ENCODE measurements at regions not wholly inside any gene's neighbourhood (a gene's known extent, or its start where the extent isn't known, plus 50 kb on each side); places are given as distances from the start of the nearest gene placed in this dataset.

DNA sequence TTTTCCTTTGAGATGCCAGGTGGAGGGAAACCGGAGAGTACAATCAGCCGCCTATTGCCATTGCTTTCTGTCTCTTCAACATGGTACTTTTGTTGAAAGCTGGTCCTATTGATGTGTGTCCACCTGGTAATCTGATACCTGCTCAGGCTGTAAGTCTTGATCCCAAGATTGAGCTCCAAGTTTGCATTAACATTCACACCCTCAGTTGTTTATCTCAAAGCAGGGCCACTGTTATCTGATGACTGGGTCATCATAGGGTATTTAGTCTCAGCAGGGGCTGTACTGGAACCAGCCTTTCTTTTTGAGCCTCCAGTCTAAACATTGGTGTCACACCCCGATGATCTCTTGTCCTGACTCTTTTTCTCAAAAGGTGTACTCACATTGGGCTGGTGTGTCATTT lies 370.3 kb upstream of the TOM1L1 start:
- no peak overlapping the region for H3K9ac ChIP-seq (ENCODE audit: low read length)
- H3K79me2 ChIP-seq (ENCODE audit: insufficient read depth, low read length) = no peaks in the 10 kb centered on the region
- intact Hi-C loops (cut with micrococcal nuclease) = no loop called here
- DNase-seq (ENCODE audit: low read depth, low spot score) (no peak), ATAC-seq (no peak)
- H3K9me2 ChIP-seq (ENCODE audit: insufficient read depth) = no peaks in the 10 kb centered on the region
- H3K4me2 ChIP-seq (ENCODE audit: low read length) = no peak overlapping the region
- H3K27me3 ChIP-seq (ENCODE audit: insufficient read depth, low read length) = no peaks in the 10 kb centered on the region
- no peak overlapping the region for H3K4me3 ChIP-seq (replicated peaks in 1 of 2; ENCODE audit: low read depth in 1 of 2, low read length in 2 of 2)
- H3K9me3 ChIP-seq (ENCODE audit: control insufficient read depth in 1 of 2, insufficient read depth in 1 of 2, low read depth in 1 of 2, low read length in 2 of 2) = peaks cover 26 to 42% of the 10 kb centered on the region in 2 experiments; a peak in 3 of 4 replicates
- ChIA-PET RAD21 (ENCODE audit: low non-redundant PET in 1 of 2, low total read pairs in 2 of 2, uncharacterized antibody in 2 of 2, unreplicated experiment in 2 of 2) (no interaction called here), POLR2A (no interaction called here), CTCF (no interaction called here)
- BruUV-seq (replicated peaks) = no TSS peak
- H3K4me1 ChIP-seq (ENCODE audit: control insufficient read depth in 1 of 2, insufficient read depth in 2 of 2, low read length in 2 of 2) = no peaks in the 10 kb centered on the region
- H3K27ac ChIP-seq (ENCODE audit: low read depth, low read length) = no peak overlapping the region
- TF ChIP-seq ZNF274 (IDR thresholded peaks at IDR 0.05; ENCODE audit: low read depth, low read length) = no peak
- no peak for TF ChIP-seq RAD21 (IDR thresholded peaks at IDR 0.05; ENCODE audit: low read depth)
- TF ChIP-seq MAX (IDR thresholded peaks at IDR 0.05) = no peak
- TF ChIP-seq TCF7L2 (IDR thresholded peaks at IDR 0.05; ENCODE audit: borderline replicate concordance, extremely low read depth, insufficient read depth, insufficient read length) = no peak
- TF ChIP-seq REST (IDR thresholded peaks at IDR 0.05; ENCODE audit: low read depth) = no peak
- no peak for TF ChIP-seq JUND (IDR thresholded peaks at IDR 0.05)
- no peak for TF ChIP-seq SIN3A (IDR thresholded peaks at IDR 0.05; ENCODE audit: low read depth)
- TF ChIP-seq SP1 (IDR thresholded peaks at IDR 0.05; ENCODE audit: low read depth) = no peak
- no peak for TF ChIP-seq POLR2AphosphoS5 (IDR thresholded peaks at IDR 0.05; ENCODE audit: low read depth, low read length)
- no peak for TF ChIP-seq FOSL1 (IDR thresholded peaks at IDR 0.05; ENCODE audit: low read depth)
- TF ChIP-seq, protein P1, sequence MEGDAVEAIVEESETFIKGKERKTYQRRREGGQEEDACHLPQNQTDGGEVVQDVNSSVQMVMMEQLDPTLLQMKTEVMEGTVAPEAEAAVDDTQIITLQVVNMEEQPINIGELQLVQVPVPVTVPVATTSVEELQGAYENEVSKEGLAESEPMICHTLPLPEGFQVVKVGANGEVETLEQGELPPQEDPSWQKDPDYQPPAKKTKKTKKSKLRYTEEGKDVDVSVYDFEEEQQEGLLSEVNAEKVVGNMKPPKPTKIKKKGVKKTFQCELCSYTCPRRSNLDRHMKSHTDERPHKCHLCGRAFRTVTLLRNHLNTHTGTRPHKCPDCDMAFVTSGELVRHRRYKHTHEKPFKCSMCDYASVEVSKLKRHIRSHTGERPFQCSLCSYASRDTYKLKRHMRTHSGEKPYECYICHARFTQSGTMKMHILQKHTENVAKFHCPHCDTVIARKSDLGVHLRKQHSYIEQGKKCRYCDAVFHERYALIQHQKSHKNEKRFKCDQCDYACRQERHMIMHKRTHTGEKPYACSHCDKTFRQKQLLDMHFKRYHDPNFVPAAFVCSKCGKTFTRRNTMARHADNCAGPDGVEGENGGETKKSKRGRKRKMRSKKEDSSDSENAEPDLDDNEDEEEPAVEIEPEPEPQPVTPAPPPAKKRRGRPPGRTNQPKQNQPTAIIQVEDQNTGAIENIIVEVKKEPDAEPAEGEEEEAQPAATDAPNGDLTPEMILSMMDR (IDR thresholded peaks at IDR 0.05 in 2 of 3, conservative IDR thresholded peaks at IDR 0.05 in 1 of 3; ENCODE audit: borderline replicate concordance in 1 of 3, insufficient read depth in 1 of 3, low read depth in 2 of 3, low read length in 2 of 3) = no peak
- TF ChIP-seq EGR1 (IDR thresholded peaks at IDR 0.05; ENCODE audit: low read depth) = no peak
- H2AFZ ChIP-seq (ENCODE audit: low read depth, low read length, poor library complexity, severe bottlenecking) = no peak overlapping the region
- no peaks in the 10 kb centered on the region for H4K20me1 ChIP-seq (ENCODE audit: insufficient read depth)
- no peaks in the 10 kb centered on the region for H3K36me3 ChIP-seq (ENCODE audit: control insufficient read depth in 1 of 2, insufficient read depth in 2 of 2, low read length in 2 of 2)
